HG02763 (cell line): ENCODE measurements at regions not wholly inside any gene's neighbourhood (a gene's known extent, or its start where the extent isn't known, plus 50 kb on each side); places are given as distances from the start of the nearest gene placed in this dataset.

ENCODE experiments used
- ATAC-seq: cut with Tn5 transposase; IDR thresholded peaks from one replicate; pipeline ENCODE4 v1.9.1; 2021; ENCODE audit warnings: mild to moderate bottlenecking, moderate library complexity; ENCODE audit not compliant: unreplicated experiment

DNA sequence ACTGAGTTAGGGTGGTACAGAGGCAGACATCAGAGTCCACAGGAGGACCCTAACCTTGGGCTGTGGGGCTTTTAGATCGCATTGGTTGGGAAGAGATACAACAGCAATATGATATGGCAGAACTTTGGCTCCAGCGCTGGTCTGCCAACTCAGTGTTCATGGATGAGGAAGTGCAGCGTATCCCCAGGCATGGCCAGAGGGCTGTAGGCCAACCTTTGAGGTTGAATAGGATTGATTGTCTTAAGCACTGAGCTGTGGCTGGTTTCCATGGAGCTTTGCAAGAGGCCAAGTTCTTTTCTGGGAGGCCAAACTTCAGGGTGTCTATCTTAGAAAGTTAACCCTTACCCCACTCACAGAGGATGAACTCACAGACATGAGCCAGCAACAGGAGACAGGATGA is 144.1 kb upstream of the TMTC4 start:
- no peak for ATAC-seq

GRCh38 chr13:100817928-100818327 is 143.3 kb upstream of the TMTC4 start:
- no peak for ATAC-seq

DNA sequence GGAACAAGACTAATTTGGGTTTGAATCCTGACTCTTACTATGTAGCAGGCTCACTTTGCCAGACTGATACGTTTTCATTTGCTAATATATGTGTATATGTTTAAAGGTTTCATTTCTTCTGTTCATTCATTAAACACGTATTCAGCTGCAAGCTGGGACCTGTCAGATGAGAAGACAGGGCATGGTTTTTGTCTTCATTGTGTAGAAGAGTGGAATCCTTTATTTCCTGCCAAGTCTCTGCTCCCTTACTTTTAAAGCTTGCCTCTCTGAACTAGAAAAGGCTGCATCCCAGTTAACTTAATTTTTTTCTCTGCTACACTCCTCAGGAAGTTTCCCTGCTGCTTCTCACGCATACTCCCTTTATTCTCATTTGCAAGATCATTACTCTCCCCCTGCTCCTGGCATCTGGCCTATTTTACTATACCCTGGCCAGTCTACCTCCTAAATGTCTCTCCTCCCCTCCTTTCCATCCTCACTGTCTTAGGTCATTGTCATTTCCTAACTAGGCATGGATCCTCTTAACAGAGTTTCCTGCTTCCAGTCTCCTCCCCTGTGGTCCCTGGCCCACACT is 141.0 kb upstream of the TMTC4 start:
- no peak for ATAC-seq

- no peak for ATAC-seq
Measured at GRCh38 chr13:100812982-100813584, 138.5 kb upstream of the TMTC4 start.

DNA sequence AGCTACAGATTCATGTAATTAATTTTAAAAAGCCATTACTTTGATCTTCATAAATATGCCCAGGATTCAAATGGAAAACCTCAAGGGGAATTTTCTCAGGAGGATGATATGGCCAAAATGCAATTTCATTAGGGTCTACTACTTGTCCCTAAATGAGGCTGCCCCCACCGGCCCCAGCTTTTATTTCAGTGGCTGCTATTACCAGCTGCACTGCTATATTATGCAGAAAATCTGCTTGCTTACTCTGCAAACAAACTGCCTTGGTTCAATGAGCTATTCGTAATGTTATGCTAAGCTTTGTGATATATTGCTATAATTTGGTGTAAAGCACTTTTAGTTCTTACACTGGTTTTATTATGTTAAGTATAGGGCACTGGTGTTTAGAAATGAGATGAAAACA is 137.3 kb upstream of the TMTC4 start:
- no peak for ATAC-seq

- no peak for ATAC-seq
Measured at GRCh38 chr13:100811024-100811865, 136.7 kb upstream of the TMTC4 start.

DNA sequence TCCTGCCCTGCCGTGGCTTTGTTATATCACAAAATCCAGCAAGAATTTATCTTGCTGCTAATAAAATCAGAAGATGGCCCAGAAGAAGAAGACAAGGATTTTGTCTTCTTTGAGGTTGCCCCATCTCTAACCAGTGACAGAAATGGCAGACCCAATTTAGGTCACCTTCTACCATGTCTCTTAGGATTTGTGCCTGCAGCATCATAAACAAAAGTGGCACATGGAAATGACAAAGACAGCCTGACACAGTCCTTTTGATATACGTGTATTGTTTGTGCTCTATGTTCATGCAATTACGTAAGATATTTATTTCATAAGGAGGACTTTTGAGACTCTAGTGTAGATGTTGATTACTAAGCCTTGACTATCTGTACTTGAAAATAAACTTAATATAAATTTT is 135.9 kb upstream of the TMTC4 start:
- no peak for ATAC-seq

GRCh38 chr13:100809856-100810255 is 135.3 kb upstream of the TMTC4 start:
- no peak for ATAC-seq

- ATAC-seq, result no peak
Measured at GRCh38 chr13:100809129-100809390, 134.5 kb upstream of the TMTC4 start.

- no peak for ATAC-seq
Measured at GRCh38 chr13:100808330-100809128, 133.9 kb upstream of the TMTC4 start.

DNA sequence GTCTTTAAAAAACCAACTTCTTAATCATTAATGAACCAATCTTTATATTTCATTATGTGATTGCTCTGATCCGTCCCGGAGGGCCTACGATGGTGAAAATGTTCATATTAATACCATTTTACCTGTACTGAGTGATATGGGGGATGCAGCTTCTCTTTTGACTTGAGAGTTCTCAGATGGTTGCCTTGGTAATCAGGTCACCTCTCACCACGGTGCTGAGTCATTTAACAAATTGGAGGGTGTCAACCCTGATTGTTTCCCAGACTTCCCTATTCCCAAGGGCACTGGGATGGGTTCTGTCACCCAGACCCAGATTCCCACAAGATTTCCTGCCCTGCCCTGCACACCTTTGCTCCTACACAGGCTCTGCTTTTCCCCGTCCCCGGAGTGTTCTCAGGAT is 128.5 kb upstream of the TMTC4 start:
- ATAC-seq, result no peak

DNA sequence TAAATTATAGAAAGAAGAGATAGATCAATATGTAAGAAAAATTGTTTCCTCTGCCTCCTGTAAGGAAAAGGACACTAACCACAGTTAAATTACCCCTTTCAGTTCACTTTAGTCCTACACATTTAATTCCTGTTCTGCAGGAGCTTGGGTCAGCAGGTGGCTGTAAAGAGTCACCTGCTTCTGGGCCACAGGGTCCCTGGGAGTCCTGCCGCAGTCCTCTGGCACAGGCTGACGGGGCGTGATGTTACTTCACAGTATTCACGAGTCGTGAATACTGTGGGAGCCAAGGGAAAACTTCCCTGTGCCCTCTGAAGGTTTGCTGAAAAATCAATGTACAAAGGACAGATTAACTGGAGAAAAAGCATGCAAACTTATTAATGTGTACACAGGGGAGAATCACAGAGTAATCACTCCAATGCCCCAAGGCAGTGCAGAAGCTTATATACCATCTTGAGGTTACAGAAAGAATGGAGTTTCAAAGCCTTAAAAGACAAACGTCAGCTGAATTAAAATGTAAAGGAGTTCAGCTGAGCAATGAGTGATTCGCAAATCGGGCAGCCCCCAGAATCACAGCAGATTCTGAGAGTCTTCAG is 125.8 kb upstream of the TMTC4 start:
- no peak for ATAC-seq

GRCh38 chr13:100798739-100799361 is 124.3 kb upstream of the TMTC4 start:
- no peak for ATAC-seq

- no peak for ATAC-seq
Measured at GRCh38 chr13:100797921-100798320, 123.3 kb upstream of the TMTC4 start.

DNA sequence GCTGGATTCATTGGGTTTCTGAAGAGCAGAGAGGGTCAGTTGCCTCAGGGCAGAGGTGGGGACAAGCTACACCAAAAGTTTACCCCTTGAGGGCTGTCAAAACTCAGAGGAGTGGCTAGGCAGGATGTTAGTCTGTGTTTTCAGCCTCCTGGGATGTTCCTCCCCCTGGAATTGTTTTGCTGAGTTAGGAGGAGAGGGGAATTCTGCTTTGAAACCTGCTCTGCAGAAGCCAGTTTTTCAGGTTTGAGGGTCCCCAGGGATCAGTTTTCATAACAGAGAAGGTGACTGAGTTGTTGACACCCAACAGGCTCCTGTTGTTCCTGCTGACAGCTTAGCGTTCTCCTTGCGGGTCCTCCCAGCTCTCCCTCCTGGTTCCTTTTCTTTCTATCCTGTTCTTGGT is 121.9 kb upstream of the TMTC4 start:
- no peak for ATAC-seq

DNA sequence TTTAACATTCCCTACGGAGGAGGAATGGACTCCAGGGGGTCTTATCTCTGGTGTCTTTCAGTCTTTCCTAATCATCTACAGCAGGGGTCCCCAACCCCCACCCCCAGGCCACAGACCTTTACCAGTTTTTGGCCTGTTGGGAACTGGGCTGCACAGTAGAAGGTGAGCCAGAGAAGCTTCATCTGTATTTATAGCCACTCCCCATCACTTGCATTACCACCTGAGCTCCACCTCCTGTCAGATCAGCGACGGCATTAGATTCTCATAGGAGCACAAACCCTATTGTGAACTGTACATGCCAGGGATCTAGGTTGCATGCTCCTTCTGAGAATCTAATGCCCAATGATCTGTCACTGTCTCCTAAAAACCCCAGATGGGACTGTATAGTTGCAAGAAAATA is 120.0 kb upstream of the TMTC4 start:
- ATAC-seq, result no peak

- ATAC-seq, result no peak
Measured at GRCh38 chr13:100790405-100790804, 115.8 kb upstream of the TMTC4 start.

GRCh38 chr13:100789968-100790367 is 115.4 kb upstream of the TMTC4 start:
- ATAC-seq, result peak; percentile 87

GRCh38 chr13:100789481-100789880 is 114.9 kb upstream of the TMTC4 start:
- ATAC-seq, result peak; percentile 12

- no peak for ATAC-seq
Measured at GRCh38 chr13:100789025-100789424, 114.4 kb upstream of the TMTC4 start.

GRCh38 chr13:100788540-100788939 is 113.9 kb upstream of the TMTC4 start:
- no peak for ATAC-seq
